ENCODE measurements at regions not wholly inside any gene's neighbourhood (a gene's known extent, or its start where the extent isn't known, plus 50 kb on each side); places are given as distances from the start of the nearest gene placed in this dataset.

GRCh38 chr6:54776891-54777290 is 69.7 kb upstream of the FAM83B start:
- no peak overlapping the region for H3K4me3 Mint-ChIP-seq
- H3K36me3 Mint-ChIP-seq, result no peaks in the 10 kb centered on the region
- H3K27me3 Mint-ChIP-seq, result no peaks in the 10 kb centered on the region
- peaks cover 0 to 8% (median 5%) of the 10 kb centered on the region in 7 donors for H3K9me3 Mint-ChIP-seq
- ATAC-seq (ENCODE audit: low read depth in 2 of 2), result no peak
- no peak overlapping the region for H3K27ac Mint-ChIP-seq
- H3K4me1 Mint-ChIP-seq, result no peaks in the 10 kb centered on the region
- no peak for DNase-seq

GRCh38 chr6:54778731-54779130 is 67.8 kb upstream of the FAM83B start:
- no peak overlapping the region for H3K27ac Mint-ChIP-seq
- no peaks in the 10 kb centered on the region for H3K4me1 Mint-ChIP-seq
- ATAC-seq (ENCODE audit: low read depth in 2 of 2), result no peak
- no peaks in the 10 kb centered on the region for H3K36me3 Mint-ChIP-seq
- H3K27me3 Mint-ChIP-seq, result no peaks in the 10 kb centered on the region
- no peak overlapping the region for H3K4me3 Mint-ChIP-seq
- H3K9me3 Mint-ChIP-seq, result peaks cover 0 to 10% (median 5%) of the 10 kb centered on the region in 7 donors
- no peak for DNase-seq

- no peak for ATAC-seq (ENCODE audit: low read depth in 2 of 2)
- Mint-ChIP-seq H3K9me3 (peaks cover 0 to 9% (median 5%) of the 10 kb centered on the region in 7 donors), H3K4me1 (no peaks in the 10 kb centered on the region)
These were observed 62.6 kb upstream of the FAM83B start for GRCh38 chr6:54784011-54784410.

GRCh38 chr6:54786154-54786553 is 60.4 kb upstream of the FAM83B start:
- Mint-ChIP-seq H3K4me1 (no peaks in the 10 kb centered on the region), H3K36me3 (no peaks in the 10 kb centered on the region), H3K9me3 (peaks cover 0 to 13% (median 4%) of the 10 kb centered on the region in 7 donors), H3K27me3 (no peaks in the 10 kb centered on the region), H3K4me3 (no peak overlapping the region), H3K27ac (no peak overlapping the region)
- ATAC-seq (ENCODE audit: low read depth in 2 of 2) (no peak), DNase-seq (no peak)

More at GRCh38 chr6:54784011-54784410, 62.6 kb upstream of the FAM83B start:
- no peak overlapping the region for H3K4me3 Mint-ChIP-seq
- H3K27me3 Mint-ChIP-seq, result no peaks in the 10 kb centered on the region
- no peak overlapping the region for H3K27ac Mint-ChIP-seq
- DNase-seq, result no peak
- H3K36me3 Mint-ChIP-seq, result no peaks in the 10 kb centered on the region

- no peak for DNase-seq
- Mint-ChIP-seq H3K4me3 (no peak overlapping the region), H3K9me3 (peaks cover 0 to 13% (median 0%) of the 10 kb centered on the region in 7 donors), H3K36me3 (no peaks in the 10 kb centered on the region), H3K27me3 (no peaks in the 10 kb centered on the region), H3K27ac (no peak overlapping the region), H3K4me1 (no peaks in the 10 kb centered on the region)
- no peak for ATAC-seq (ENCODE audit: low read depth in 2 of 2)
These were observed 58.7 kb upstream of the FAM83B start for GRCh38 chr6:54787825-54788224.

All from naive B cell (primary cell).